Activated naive CD4-positive, alpha-beta T cell treated with anti-CD3 and anti-CD28 coated beads, Interleukin-2, amount 50 U/mL, for 72 hours (primary cell): ENCODE measurements at regions not wholly inside any gene's neighbourhood (a gene's known extent, or its start where the extent isn't known, plus 50 kb on each side); places are given as distances from the start of the nearest gene placed in this dataset.
"Not testable (repeated sequence)": the region's sequence is repeated elsewhere in the genome, so short reads cannot be mapped to it uniquely, and the experiment has no call there.

Source experiments
- ATAC-seq, 2 donors: fragments of 150-1000 bp; cut with Tn5 transposase; 2 replicates each; pipeline ENCODE4 v1.10.0; 2021; ENCODE audit warnings: mild to moderate bottlenecking in 2 of 2, moderate library complexity in 2 of 2
- DNase-seq, 2 donors: peaks; one replicate each; pipeline ENCODE4 v3.0.0; 2021 to 2022; ENCODE audit warnings: low spot score in 2 of 2
- H3K27ac Mint-ChIP-seq, 2 donors: one replicate each; pipeline ENCODE4 v1.8.0; 2022; ENCODE audit warnings: mild to moderate bottlenecking in 2 of 2, mixed read lengths in 2 of 2
- H3K36me3 Mint-ChIP-seq, 2 donors: one replicate each; pipeline ENCODE4 v1.8.0; 2022; ENCODE audit warnings: mixed read lengths in 2 of 2
- H3K9me3 Mint-ChIP-seq, 2 donors: one replicate each; pipeline ENCODE4 v1.8.0; 2022; ENCODE audit warnings: mixed read lengths in 2 of 2

DNA sequence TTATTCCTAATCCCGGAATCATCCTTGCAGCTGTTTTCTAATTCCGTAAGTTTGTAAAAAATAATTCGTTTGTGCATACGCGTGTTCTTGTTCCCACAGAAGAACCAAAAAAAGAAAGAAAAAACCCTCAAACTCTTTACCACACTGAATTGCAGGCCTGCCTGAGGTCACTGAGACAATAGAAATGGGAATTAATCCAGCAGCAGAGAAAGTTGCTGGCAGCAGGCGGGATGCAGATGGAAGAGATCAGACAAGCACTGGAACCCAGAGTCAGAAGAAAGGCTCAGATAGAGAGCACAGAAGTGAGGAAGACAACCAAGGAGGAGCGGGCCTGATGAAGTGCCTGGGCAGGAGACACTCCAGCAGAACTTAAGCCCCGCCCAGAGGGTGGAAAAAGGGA, 141.5 kb upstream of the VWC2 start:
- ATAC-seq (no peak), DNase-seq (no peak)
- Mint-ChIP-seq H3K36me3 (no peaks in the 10 kb centered on the region), H3K9me3 (peaks cover 0 to 4% of the 10 kb centered on the region in 2 donors), H3K27ac (no peak overlapping the region)

GRCh38 chr7:49635800-49636199, 137.6 kb upstream of the VWC2 start:
- no peak for DNase-seq
- ATAC-seq = no peak
- H3K36me3 Mint-ChIP-seq = no peaks in the 10 kb centered on the region
- H3K27ac Mint-ChIP-seq = no peak overlapping the region
- H3K9me3 Mint-ChIP-seq = peaks cover 0 to 2% of the 10 kb centered on the region in 2 donors

DNA sequence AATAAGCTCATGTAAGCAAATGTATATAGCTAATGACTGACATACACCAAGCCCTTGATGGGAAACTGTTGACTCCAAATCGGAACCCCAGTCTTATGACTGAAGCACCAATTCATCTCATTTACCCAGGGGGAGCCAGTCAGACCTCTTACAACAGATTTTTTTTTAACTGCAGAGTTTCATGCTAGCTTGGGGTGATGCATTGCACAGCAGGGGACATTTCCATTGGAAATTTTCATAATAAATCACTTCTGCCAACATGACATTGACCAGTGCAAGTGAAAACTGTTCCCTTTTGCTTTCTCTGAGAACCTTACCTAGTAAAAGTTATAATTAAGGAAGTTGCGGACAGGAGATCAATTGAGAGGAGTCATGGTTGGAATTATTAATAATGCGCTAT, 137.0 kb upstream of the VWC2 start:
- no peak for DNase-seq
- Mint-ChIP-seq H3K36me3 (no peaks in the 10 kb centered on the region), H3K27ac (no peak overlapping the region), H3K9me3 (no peaks in the 10 kb centered on the region)
- no peak for ATAC-seq

DNA sequence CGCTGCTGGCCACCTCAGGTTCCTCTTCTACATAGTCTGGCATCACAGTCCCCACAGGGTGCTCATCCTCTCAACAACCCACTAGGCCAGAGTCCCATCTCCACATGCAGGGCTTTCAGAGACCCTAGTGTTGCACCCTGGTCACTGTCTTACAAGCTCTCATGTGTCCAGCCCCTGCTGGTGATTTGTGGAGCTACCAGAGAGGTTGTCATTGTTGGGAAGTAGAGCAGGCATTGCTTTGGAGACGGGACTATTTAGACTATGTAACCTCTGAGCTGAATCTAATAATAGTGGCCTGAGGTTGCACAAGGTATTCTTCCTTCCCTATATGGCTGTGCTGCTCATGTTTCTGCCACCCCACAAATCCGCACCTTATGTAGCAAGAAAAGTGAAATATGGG, 135.3 kb upstream of the VWC2 start:
- DNase-seq (no peak), ATAC-seq (no peak)
- peaks cover 0 to 4% of the 10 kb centered on the region in 2 donors for H3K9me3 Mint-ChIP-seq

DNA sequence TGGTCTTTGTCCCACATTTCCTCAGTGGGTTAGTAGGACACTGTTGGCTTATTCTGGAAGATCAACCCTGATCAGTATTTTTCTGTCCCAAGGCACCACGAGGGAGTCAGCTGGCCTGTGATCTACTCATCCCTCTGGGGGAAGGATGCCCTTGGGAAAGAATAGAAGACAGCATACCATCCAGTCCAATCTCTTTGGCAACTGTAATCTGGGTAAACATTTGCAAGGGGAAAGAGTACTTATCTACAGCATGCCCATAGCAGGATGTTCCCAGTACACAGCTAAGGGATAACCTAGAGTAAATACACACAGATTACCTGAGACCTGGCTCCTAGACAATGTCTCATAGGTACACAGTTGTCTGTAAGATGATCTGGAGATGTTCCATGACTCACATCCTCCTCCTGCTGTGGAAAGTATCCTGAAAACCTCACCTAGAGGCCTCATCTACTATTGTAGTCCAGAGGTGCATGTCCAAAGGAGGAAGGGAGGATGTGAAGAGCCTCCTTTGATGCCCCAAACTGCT, 134.3 kb upstream of the VWC2 start:
- no peak for DNase-seq
- Mint-ChIP-seq H3K36me3 (no peaks in the 10 kb centered on the region), H3K27ac (no peak overlapping the region), H3K9me3 (peaks cover 0 to 5% of the 10 kb centered on the region in 2 donors)
- peak; percentile 14 to 52 for ATAC-seq

More for the DNA sequence above, 135.3 kb upstream of the VWC2 start:
- H3K36me3 Mint-ChIP-seq = no peaks in the 10 kb centered on the region
- H3K27ac Mint-ChIP-seq = no peak overlapping the region

GRCh38 chr7:49639808-49640207, 133.6 kb upstream of the VWC2 start:
- ATAC-seq (peak; percentile 62 to 90), DNase-seq (no peak)
- Mint-ChIP-seq H3K36me3 (no peaks in the 10 kb centered on the region), H3K27ac (peak overlapping the region in 1 of 2 donors; percentile 19), H3K9me3 (peaks cover 0 to 7% of the 10 kb centered on the region in 2 donors)

DNA sequence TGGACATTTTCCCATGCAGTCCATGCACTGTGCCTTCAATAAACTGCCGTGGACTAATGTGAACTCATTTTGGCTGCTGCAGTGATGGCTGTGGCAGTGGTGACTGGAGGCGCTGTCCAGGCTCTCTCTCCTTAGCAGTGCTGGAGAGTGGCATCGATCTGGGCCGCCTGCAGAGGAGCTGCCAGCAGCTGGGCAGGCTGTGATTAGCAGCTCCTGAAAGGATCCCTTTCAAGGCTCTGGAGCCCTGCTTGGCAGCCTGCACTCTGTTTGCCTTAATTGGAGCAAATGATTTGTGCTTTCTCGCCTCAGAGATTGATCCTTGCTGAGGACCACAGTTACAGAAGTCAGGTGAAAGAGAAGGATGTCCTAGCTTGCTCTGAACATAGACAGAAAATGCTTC, 130.1 kb upstream of the VWC2 start:
- ATAC-seq = no peak
- H3K9me3 Mint-ChIP-seq = peaks cover 0 to 7% of the 10 kb centered on the region in 2 donors

GRCh38 chr7:49643736-49644135, 129.7 kb upstream of the VWC2 start:
- DNase-seq (no peak), ATAC-seq (no peak)
- Mint-ChIP-seq H3K9me3 (peaks cover 0 to 7% of the 10 kb centered on the region in 2 donors), H3K36me3 (no peaks in the 10 kb centered on the region), H3K27ac (no peak overlapping the region)

More for the DNA sequence above, 130.1 kb upstream of the VWC2 start:
- no peaks in the 10 kb centered on the region for H3K36me3 Mint-ChIP-seq
- DNase-seq = no peak
- H3K27ac Mint-ChIP-seq = no peak overlapping the region

GRCh38 chr7:49644396-49645166, 128.9 kb upstream of the VWC2 start:
- no peak for ATAC-seq
- Mint-ChIP-seq H3K27ac (no peak overlapping the region), H3K9me3 (peaks cover 5 to 7% of the 10 kb centered on the region in 2 donors), H3K36me3 (no peaks in the 10 kb centered on the region)
- no peak for DNase-seq

GRCh38 chr7:49645296-49645695, 128.1 kb upstream of the VWC2 start:
- DNase-seq (no peak), ATAC-seq (no peak)
- H3K36me3 Mint-ChIP-seq = peaks cover 0 to 4% of the 10 kb centered on the region in 2 donors
- no peak overlapping the region for H3K27ac Mint-ChIP-seq
- H3K9me3 Mint-ChIP-seq = peaks cover 5 to 7% of the 10 kb centered on the region in 2 donors

GRCh38 chr7:49660170-49660783, 113.2 kb upstream of the VWC2 start:
- H3K27ac Mint-ChIP-seq = no peak overlapping the region
- H3K36me3 Mint-ChIP-seq = no peaks in the 10 kb centered on the region

DNA sequence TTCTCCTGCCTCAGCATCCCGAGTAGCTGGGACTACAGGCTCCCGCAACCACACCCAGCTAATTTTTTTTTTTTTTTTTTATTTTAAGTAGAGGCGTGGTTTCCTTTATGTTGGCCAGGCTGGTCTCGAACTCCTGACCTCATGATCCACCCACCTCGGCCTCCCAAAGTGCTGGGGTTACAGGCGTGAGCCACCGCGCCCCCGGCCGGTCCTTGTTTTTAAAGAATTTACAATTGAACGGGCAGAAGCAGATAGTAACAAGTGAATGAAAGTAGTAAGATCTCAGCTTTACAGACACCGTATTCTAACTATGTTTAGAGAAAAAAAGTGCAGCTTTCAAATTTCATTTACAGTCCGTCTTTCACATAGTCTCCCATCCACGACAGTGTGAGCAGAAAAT, 112.5 kb upstream of the VWC2 start:
- Mint-ChIP-seq H3K9me3 (peaks cover 3 to 8% of the 10 kb centered on the region in 2 donors), H3K27ac (no peak overlapping the region), H3K36me3 (no peaks in the 10 kb centered on the region)
- DNase-seq (no peak), ATAC-seq (no peak)

More at GRCh38 chr7:49660170-49660783, 113.2 kb upstream of the VWC2 start:
- ATAC-seq (no peak), DNase-seq (no peak)
- peaks cover 0 to 4% of the 10 kb centered on the region in 2 donors for H3K9me3 Mint-ChIP-seq

DNA sequence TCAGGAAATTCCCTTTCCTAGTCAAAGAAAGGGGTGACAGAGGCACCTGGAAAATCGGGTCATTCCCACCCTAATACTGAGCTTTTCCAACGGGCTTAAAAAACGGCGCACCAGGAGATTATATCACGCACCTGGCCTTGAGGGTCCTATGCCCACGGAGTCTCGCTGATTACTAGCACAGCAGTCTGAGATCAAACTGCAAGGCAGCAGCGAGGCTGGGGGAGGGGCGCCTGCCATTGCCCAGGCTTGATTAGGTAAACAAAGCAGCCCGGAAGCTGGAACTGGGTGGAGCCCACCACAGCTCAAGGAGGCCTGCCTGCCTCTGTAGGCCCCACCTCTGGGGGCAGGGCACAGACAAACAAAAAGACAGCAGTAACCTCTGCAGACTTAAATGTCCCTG, 107.5 kb upstream of the VWC2 start:
- not testable (repeated sequence) for H3K27ac Mint-ChIP-seq, DNase-seq, ATAC-seq, H3K36me3 Mint-ChIP-seq
- H3K9me3 Mint-ChIP-seq = peaks cover 7 to 13% of the 10 kb centered on the region in 2 donors

DNA sequence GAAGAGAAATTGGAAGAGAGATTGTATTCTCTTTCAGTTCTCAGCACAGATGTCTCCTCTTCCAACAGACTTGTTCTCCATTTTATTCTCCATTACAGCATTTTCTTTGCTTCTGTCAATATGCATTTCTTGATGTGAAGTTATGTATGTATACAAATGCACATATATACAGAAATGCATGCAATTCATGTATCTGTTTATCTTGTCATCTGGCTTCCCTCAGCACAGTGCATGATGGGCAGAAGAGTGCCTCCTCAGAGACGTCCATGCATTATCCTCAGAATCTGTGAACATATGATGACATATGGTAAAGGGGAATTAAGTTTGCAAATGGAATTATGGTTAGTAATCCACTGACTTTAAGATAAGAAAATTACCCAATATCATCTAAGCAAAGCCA, 106.7 kb upstream of the VWC2 start:
- no peak for DNase-seq
- no peak for ATAC-seq

GRCh38 chr7:49669285-49669684, 104.2 kb upstream of the VWC2 start:
- Mint-ChIP-seq H3K27ac (no peak overlapping the region), H3K36me3 (no peaks in the 10 kb centered on the region), H3K9me3 (peaks cover 7 to 10% of the 10 kb centered on the region in 2 donors)
- no peak for DNase-seq
- ATAC-seq = no peak

More for the DNA sequence above, 106.7 kb upstream of the VWC2 start:
- H3K9me3 Mint-ChIP-seq = peaks cover 7 to 13% of the 10 kb centered on the region in 2 donors
- no peaks in the 10 kb centered on the region for H3K36me3 Mint-ChIP-seq
- no peak overlapping the region for H3K27ac Mint-ChIP-seq

- H3K9me3 Mint-ChIP-seq = peaks cover 7 to 10% of the 10 kb centered on the region in 2 donors
- no peak for ATAC-seq
These were observed 103.7 kb upstream of the VWC2 start for GRCh38 chr7:49669692-49670260.

DNA sequence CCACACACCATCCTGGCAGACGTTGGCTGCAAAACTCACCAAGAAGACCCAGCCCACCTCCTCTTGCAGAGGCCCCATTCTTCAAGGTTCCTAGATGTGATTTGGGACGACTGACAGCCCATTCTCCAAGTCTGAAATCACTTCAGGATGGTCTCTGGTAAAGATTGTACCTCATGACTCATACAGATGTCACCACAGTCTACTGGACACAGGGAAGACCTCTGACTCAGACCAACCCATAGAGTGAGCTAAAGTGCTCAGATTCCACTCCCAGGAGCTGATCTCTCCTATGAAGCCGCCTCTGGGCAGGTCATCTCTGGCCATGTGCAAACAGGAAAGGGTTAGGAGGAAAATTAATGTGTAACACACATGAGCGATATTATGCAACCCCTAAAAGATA, 102.4 kb upstream of the VWC2 start:
- no peaks in the 10 kb centered on the region for H3K36me3 Mint-ChIP-seq
- DNase-seq (no peak), ATAC-seq (no peak)
- no peak overlapping the region for H3K27ac Mint-ChIP-seq
- H3K9me3 Mint-ChIP-seq = peaks cover 4 to 5% of the 10 kb centered on the region in 2 donors

More at GRCh38 chr7:49669692-49670260, 103.7 kb upstream of the VWC2 start:
- H3K36me3 Mint-ChIP-seq = no peaks in the 10 kb centered on the region
- DNase-seq = no peak
- H3K27ac Mint-ChIP-seq = no peak overlapping the region
